NOMO-1 treated with DMSO at 0.1 percent for 48 hours (cell line): ENCODE measurements at regions not wholly inside any gene's neighbourhood (a gene's known extent, or its start where the extent isn't known, plus 50 kb on each side); places are given as distances from the start of the nearest gene placed in this dataset.
"Not testable (repeated sequence)": the region's sequence is repeated elsewhere in the genome, so short reads cannot be mapped to it uniquely, and the experiment has no call there.

Experiments
- DNase-seq: peaks from one replicate; lab custom pipeline; 2025; ENCODE audit not compliant: unreplicated experiment; lab: John Stamatoyannopoulos, UW

DNA sequence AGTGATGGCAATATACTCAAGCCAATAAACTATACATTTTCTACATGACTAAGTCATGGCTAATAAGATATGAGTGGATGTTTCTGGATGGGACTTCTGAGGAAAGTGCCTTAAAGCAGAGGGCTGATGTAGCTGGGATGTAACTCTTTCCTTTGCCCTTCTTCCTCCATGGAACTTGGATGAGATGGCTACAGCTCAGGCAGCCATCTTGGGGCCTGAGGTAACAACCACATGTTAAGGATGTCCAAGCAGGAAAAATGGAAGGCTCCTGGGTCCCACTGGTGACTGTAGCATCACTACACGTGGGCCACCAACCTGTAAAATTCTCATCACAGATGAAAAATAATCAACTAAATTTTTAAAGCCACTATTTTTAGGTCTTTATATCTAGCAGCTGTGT, 54.4 kb upstream of the GRIP1 start:
- no peak for DNase-seq

DNA sequence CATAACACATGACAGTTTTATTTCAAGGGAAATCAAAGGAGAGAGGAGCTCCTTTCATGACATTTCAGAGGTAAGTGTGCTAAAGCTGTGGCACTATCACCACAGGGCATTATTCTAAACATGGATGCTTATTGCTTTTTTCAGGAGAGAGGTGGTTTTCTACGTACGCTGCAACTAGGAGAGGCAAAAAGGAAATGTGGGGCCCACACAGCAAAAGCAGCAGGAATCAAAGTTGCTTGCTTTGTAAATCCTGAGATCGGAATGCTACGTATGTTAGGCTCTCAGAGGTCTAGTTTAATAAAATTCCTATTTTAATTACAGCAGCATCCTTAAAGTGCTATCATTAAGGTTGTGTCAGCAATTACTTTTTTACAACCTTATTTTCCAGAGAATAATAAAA, 55.0 kb upstream of the GRIP1 start:
- no peak for DNase-seq

DNA sequence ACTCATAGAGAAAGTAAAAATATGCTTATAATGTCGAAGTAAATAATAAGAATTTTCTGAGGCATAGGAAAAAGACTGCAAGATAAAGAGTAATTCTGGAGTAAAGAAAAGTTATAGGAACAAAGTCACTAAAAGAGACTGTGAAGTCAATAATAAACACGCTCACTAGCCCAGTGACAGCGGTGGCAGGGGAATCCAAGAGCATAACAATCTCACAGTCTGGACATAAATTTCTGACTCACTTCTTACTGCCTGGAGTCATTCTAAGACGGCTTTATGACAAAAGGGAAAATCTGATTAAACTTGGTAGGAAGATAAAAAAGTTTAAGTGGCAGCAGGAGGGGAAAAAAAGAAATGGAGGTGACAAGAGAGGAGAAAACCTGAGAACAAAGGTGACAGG, 56.4 kb upstream of the GRIP1 start:
- no peak for DNase-seq

DNA sequence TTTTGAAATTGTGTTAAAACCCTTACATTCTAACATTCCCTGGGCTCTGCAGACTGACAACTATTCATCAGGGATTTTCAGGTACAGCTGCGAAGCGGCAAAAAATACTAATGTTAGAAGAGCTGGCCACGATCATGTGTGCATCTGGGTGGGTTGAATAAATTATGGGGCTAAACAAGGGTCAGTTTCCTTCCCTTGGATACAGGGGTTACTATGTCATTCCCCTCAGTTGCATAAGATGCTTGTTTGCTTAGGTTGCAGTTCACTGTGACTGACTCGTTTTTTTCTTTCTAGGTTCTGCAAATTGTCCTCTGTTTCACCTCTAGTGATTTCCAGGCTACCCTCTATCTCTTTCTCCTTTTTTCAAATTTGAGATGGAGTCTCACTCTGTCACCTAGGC, 58.1 kb upstream of the GRIP1 start:
- no peak for DNase-seq

DNA sequence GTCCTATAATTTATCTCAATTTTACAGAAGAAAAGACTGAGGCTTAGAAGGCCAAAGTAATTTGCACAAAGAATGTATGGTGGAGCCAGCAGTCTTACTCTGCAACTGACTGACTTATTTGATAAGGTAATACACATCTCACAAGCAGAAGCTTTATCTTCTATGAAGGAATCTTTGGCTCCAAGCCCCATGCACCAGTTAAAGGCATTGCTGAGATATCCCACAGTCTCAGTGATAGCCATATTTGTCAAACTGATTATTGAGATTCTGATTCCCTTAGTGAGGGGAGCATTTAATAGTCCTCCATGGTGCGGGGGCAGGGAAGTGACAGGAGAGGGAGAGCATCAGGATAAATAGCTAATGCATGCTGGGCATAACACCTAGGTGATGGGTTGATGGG, 60.4 kb upstream of the GRIP1 start:
- no peak for DNase-seq

DNA sequence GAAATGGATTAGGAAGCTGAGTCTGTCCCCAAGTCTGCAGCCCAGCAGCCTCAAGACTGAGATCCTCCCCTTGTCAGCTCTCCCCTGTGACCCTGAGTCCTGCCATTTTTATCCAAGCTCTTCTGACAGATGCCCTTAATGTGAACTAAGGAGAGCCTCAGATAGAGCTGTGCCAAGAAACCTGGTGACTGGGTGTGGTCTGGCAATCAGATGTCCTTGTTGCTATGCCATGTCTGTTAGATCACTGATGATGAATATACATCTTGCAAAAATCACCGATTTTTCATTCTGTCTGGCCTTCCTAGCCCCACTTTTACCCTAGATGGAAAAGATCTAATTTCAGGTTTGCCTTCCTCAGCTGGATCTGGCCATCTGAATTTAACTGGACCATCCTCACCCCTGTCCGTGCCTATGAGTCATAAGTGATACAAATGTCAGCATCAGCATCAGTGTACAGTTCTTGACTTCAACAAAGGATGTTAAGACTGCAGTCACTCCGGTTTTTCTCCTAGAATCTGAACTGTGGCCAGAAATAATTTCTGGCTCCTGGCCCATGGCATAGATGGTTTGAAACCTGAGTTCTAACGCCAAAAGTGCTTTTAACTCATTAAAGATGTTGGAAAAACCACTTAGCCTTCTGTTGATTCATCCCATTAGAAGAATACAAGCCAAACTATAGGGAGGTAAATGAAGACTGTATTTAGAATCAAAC, 61.2 kb upstream of the GRIP1 start:
- no peak for DNase-seq

DNA sequence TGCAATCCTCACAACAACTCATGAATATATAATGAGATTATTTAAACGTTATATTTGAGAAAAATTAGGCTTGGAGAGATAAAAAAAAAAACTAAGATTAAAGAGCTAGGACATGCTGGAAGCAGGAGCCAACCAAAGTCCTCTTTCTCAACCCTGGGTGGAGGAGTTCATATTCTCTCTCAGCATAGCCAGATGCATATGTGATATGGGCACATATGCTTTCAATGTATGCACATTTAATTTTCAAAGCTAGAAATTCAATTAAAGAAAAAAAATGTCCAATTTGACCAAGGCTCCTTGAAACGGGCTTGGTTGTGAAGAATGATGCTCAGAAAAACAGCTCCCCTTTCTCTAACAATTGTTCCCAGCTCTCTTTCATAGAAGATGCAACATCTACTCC, 61.9 kb upstream of the GRIP1 start:
- DNase-seq = no peak

DNA sequence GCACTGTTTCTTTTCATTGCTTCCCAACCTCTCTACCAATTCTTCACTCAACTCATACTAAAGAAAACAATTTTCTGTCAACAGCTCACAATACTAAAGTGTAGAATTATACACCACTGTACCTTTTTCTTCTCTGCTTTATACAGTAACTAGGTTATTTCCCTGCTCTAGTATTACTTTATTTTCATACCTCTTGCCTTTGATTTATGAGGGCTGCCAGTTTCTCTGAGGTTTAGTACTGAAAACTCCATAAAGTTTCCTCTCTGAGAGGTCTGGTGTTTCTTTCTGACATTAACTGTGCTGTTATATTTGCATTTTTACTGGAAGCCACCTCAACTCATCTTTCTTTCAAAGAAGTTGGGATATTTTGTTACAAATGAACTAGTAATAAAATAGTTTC, 63.0 kb upstream of the GRIP1 start:
- no peak for DNase-seq

DNA sequence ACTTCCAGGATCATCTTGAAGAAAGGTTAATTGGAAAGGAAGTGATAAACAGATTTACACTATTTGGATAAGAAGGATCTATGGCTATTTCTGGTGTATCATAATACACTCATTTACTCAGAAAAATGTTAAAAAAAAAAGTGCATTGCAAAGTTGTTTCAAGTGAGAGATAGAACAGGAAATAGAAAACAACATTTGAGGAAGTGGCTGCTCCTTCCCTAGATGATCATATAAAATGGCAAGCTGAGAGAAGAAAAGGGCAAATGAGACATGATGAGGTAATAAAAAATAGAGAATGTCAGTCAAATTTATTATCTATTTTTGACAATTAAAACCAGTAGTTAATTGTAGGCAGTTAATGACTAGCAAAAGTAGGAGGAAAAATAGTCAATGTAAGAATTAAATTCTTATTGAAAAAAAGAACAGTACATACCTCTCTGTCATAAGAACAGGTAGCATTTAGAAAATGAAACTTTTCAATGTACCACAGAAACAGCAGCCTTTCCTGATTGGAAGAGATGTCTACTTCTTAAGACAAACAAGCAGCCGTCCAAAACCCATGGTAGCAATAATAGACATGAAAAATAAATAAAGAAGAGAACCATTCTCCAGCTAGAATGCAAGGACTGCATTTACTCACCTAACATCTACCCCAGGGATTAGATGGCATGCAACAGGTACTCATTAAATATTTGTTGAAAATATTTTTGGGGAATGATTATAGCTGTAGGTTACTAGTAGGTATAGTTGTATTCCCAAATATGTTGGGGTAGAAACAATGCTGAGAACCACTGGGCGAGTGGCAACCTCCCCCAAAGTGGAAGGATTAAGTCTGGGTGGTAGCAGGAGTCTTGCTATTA, 63.9 kb upstream of the GRIP1 start:
- peak; percentile 53 for DNase-seq

DNA sequence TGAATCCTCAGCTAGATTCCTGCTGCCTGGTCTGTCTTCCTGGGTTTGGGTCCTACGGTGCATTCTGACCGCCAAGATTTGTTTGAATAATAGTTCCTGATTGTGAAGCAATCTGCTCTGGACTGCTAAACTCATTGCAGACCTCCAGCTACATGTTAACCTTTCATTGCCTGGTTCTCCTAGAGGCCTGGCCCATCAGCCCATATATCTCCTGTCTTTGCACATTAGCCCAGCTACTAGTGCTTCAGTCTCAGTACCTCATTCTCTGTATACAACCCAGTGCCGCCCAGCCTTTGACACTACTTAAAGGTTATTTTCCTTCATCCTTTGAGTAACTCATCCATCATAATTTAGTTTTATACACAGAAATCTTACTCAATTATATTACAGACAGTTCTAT, 65.6 kb upstream of the GRIP1 start:
- DNase-seq = no peak

DNA sequence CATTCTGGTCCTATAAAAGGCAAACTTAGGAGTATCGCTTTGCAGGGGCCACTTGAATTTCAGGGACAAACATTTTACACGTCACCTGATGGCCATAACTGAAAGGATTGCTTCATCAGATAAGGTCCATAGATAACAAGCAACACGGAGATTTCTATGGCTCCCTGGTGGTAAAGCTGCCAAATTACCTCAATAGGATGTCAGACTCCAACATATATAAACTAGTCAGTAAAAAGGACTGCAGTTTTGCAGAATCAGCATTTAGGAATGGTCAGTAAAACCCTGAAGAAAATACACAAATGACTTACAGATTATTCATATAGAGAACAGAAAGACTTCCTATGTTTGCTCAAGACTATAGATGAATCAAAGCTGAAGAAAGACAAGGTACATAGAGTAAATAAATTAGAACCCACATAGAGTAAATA, 66.1 kb upstream of the GRIP1 start:
- no peak for DNase-seq

DNA sequence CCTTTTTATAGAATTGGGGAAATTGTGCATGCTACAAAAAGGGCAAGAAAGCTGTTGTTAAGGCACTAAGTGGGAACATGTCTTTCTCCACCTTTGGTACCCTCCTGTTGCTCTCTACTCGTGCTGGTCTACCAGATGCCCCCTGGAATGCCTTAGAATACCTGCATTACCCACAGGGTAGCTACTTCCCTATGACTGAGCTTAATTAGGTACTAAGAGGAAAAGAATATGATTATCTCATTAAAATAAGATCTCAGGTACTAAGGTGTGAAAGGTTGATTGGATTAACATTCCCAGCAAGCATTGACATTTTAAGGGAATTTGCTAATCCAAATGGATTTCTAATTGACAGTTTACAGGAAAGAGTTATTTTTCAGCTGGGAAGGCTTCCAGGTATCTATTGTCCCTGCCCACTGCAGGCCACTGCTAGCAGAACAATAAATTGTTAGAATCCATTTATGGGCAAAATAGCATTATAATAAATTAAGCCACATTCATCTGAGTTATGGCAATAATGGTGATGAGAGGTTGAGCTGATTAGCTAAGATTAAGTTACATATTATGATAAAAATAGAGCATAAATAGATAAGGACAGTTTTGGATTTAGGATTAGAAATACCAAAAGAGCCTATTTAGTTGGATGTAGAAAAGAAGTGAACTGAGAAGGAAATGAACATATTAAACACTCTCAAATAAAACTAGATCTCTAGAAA, 67.8 kb upstream of the GRIP1 start:
- no peak for DNase-seq

DNA sequence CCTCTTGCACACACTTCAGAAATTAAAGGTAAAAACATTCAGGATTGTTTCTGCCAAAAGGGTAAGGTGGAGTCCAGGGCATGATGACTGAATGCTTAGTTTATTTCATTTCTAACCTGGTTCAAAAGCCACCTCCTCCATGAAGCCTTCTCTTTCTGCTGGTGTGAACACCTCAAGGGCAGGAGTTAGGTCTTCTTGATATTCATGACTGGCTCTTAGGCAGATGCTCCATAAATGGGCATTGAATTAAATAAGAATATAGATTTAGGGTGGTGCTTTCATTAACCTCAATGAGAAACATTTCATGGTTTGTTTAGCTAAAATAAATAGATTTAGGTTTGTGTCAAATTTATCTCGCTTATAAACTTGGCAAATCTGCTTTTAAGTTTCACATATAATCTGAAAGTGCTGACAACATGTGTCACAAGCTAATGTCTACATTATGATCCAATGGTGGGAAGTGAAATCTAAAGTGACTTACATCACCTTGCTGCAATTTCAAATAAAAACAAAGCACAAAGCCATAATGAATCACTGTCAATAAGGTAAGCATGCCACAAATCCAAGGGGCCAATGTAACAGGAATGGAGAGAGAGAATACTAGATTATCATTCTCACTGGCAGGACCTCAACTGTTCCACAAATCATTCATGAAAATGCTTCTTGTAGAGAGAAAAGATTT, 72.7 kb upstream of the GRIP1 start:
- no peak for DNase-seq

DNA sequence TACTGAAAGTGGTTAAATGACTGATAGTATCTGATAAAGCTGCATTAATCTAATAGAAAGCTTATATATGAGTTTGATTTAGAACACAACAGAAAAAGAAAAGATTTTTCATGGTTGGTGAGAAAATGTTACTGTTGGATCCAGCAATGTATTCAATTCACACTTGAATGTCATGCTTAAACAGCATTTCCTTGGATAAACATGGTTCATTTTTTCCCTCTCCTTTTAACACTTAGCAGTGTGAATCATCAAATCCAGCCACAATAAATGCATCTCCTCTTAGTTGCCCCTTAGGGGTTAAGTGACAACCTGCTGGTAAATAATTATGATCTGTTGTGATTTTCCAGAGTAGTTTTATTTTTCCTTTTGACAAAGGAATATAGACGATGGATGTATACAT, 74.9 kb upstream of the GRIP1 start:
- no peak for DNase-seq

DNA sequence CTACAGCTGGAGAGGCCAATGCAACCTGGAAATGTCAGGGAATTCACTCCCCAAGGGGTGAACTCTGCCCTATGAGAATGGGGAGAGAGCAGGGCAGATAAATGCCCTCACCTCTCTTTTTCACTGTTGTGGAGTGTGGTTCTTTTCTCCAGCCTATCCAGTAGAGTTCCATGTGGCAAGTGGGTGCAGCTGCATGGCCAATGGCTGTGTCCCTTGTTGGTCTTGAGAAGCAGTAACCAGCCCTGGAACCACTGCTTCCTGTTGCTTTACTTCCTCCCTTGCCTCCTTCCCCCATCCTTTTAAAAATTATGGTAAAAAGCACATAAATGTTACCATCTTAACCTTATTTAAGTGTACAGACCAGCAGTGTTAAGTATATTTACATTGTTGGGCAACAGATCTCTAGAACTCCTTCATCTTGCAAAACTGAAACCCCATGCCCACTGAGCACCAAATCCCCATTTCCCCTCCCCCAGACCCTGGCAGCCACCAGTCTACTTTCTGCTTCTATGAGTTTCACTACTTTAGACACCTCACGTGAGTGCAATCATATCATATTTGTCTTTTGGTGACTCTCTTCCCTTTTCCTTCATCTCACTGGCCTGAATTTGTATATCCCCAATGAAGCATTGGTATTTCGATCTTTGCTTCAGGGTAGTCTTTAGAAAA, 77.0 kb upstream of the GRIP1 start:
- DNase-seq = no peak

DNA sequence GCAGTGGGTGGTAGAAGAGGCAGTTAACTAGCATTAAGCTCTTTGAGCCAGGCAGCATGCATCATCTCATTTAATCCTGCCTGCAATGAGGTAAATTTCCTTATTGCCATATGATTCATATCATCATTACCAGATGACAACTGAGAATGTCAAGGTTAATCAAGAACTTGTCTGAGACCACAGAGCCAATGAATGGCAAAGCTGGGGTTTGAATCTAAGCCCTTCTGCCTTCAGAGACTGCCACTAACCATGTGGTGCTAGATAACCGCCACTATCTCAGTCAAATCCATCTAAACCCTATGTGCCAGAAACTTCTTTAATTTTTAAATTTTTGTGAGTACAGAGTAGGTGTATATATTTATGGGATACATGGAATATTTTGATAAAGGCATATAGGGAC, 77.8 kb upstream of the GRIP1 start:
- DNase-seq = no peak

DNA sequence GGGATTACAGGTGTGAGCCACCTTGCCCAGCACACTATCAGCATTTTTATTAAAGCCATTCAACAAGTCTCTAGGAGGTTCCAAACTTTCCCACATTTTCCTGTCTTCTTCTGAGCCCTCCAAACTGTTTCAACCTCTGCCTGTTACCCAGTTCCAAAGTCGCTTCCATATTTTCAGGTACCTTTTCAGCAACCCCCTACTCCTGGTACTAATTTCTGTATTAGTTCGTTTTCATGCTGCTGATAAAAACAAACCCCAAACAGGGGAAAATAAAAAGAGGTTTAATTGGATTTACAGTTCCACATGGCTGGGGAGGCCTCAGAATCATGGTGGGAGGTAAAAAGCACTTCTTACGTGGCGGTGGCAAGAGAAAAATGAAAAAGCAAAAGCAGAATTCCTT, 81.2 kb upstream of the GRIP1 start:
- not testable (repeated sequence) for DNase-seq

DNA sequence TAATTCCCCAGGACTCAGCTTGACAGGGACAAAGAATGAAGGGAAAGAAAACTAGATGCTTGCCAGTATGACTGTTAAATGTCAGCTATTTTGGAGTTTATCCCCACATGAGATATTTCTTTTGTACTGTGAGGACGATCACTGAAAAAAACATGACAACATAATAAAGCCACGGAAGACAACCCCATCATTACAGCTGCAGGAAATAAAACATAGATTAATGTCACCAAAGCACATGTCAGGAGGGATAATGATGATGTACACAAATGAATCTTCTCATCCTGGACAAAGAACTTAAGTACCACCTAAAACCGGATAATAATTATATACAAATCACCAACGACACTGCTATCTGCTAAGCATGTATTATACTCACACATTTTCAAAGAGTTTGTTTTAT, 84.6 kb upstream of the GRIP1 start:
- no peak for DNase-seq

DNA sequence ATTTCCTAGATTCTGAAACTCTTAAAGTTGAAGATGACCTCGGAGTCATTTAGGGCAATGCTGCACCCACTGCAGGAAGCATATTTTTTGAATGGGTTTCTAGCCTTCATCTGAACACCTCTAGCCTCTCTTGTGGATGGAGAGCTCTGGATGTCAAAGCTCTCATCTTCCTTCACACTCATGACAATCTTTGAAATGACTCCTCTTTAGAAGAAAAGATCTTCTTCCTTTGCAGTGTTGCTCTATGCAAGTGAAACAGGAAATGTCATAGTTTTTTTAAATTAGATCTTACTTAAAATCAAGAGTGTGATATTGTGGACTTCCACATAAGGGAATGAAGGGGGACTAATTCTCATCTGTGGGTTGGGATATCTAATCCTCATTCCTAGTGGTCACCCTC, 86.3 kb upstream of the GRIP1 start:
- no peak for DNase-seq

DNA sequence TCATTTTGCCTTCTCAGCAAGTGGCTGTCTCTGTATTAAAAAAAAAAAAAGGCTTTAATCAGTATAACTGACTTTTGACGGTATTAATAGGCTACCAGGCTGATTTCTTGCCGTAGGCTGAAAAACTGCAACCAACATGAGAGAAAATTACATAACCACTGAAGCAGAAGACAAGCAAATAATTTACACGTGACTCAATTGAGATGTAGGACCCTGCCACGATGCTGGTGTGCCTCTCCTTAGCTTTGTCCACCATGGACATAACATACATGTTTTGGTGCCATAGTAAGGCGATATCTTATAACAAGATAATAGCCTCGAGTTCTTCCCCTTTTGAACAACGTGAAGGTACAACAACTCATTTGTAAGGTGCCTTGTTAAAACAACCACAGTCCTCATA, 88.7 kb upstream of the GRIP1 start:
- no peak for DNase-seq

DNA sequence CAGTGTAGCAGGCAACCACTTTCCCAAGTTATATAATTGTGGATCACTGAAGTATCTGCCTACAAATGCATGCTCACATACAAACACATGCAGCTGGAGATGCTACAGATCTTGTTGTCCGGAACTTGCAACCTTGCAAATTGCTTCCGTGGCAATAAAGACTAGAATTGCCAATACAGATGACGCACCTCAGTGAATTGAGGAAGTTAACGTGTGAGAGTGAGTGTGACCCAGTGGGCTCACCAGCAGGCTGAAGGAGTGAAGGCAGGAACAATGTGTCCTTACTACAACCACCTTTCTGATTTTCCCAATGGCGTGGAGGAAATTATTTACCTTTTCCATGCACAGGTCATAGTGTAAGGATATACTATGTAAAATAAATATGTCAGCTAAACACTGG, 89.4 kb upstream of the GRIP1 start:
- peak; percentile 77 for DNase-seq
